ENCODE measurements at regions not wholly inside any gene's neighbourhood (a gene's known extent, or its start where the extent isn't known, plus 50 kb on each side); places are given as distances from the start of the nearest gene placed in this dataset.

DNA sequence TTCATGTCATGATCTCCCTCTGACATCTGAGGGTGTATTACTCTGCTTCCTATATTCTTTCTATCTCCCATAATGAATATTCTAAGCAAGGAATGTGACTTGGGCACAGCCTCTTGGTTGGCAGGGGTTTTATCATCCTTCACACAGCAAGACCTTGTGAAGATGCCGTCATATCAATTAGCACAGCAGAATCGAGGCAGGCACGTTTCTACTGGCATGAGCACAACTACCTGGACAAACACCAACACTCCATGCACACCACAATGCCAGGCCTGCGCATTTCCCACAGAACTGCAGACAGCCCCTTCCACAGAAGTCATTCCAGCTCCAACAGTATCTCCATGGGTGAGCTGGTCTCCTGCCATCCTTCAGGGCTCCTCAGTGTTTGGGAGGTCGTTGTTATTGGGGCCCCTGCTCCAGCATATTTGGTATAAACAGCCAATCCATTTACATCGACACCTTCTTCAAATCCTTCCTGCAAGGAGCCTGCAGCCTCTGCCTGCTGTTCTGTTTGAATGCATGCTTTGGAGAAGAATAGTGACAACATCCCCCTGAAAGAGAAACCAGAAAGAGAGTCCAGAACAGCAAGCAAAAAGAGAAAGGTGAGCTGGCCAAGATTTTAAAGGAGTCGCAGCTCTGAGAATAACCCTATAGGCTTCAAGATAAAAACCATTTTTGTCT lies 275.5 kb downstream of the SHOX2 start:
- no peak overlapping the region for H3K4me3 ChIP-seq (ENCODE audit: low read depth, low read length)
- no peak for TF ChIP-seq CTCF (IDR thresholded peaks at IDR 0.05; ENCODE audit: borderline replicate concordance, insufficient read depth, low read depth, low read length)

GRCh38 chr3:157829786-157830185 lies 276.4 kb downstream of the SHOX2 start:
- no peak for TF ChIP-seq CTCF (IDR thresholded peaks at IDR 0.05; ENCODE audit: borderline replicate concordance, insufficient read depth, low read depth, low read length)
- no peak overlapping the region for H3K4me3 ChIP-seq (ENCODE audit: low read depth, low read length)

- no peak overlapping the region for H3K4me3 ChIP-seq (ENCODE audit: low read depth, low read length)
- TF ChIP-seq CTCF (IDR thresholded peaks at IDR 0.05; ENCODE audit: borderline replicate concordance, insufficient read depth, low read depth, low read length): no peak
These were observed 281.9 kb downstream of the SHOX2 start for GRCh38 chr3:157824281-157824680.

GRCh38 chr3:157823050-157823449 lies 283.2 kb downstream of the SHOX2 start:
- no peak overlapping the region for H3K4me3 ChIP-seq (ENCODE audit: low read depth, low read length)
- no peak for TF ChIP-seq CTCF (IDR thresholded peaks at IDR 0.05; ENCODE audit: borderline replicate concordance, insufficient read depth, low read depth, low read length)

- no peak for TF ChIP-seq CTCF (IDR thresholded peaks at IDR 0.05; ENCODE audit: borderline replicate concordance, insufficient read depth, low read depth, low read length)
- H3K4me3 ChIP-seq (ENCODE audit: low read depth, low read length): no peak overlapping the region
These were observed 286.1 kb downstream of the SHOX2 start for GRCh38 chr3:157820157-157820517.

GRCh38 chr3:157819270-157820156 lies 286.7 kb downstream of the SHOX2 start:
- TF ChIP-seq CTCF (IDR thresholded peaks at IDR 0.05; ENCODE audit: borderline replicate concordance, insufficient read depth, low read depth, low read length): no peak
- H3K4me3 ChIP-seq (ENCODE audit: low read depth, low read length): no peak overlapping the region

DNA sequence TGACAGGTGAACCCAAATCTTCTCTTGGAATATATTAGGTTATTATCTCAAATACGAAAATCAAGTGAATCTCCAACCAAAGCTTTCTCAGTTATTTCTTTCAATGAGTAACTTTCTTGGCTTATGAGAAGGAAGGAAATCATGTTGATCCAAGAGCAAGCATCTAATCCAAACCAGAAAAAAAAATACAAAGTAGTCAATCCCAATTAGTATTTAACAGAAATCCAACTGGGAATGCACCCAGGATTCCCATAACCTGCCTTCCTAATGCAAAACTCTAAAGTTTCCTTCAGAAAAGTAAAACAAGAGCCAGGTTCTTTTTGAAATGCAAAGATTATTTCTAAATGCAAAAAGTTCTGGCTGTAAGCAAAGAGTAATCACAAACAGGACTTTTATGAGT lies 289.3 kb downstream of the SHOX2 start:
- no peak for TF ChIP-seq CTCF (IDR thresholded peaks at IDR 0.05; ENCODE audit: borderline replicate concordance, insufficient read depth, low read depth, low read length)
- H3K4me3 ChIP-seq (ENCODE audit: low read depth, low read length): no peak overlapping the region
